ENCODE measurements at regions not wholly inside any gene's neighbourhood (a gene's known extent, or its start where the extent isn't known, plus 50 kb on each side); places are given as distances from the start of the nearest gene placed in this dataset.
"Not testable (repeated sequence)": the region's sequence is repeated elsewhere in the genome, so short reads cannot be mapped to it uniquely, and the experiment has no call there.

DNA sequence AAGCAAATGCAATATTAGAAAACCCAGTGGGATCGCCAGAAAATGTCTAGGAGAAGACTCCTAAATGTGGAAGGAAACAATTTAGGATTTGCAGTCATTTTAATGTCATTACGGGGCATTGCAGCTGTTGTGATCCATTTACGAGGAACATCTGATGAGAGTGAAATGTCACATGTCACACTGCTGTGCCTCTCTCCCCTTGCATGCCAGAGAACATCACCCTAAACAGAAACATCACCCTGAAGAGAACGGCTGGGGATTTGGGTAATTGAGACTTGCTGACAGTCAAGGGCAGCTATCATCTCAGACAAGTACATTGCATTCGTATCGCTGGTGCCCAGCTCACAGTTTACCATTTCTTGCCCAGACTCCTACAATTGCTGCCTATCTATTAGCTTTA is 785.7 kb upstream of the POM121L12 start:
- DNase-seq = no peak

- no peak for DNase-seq
These were observed 787.9 kb upstream of the POM121L12 start for GRCh38 chr7:52247518-52247917.

DNA sequence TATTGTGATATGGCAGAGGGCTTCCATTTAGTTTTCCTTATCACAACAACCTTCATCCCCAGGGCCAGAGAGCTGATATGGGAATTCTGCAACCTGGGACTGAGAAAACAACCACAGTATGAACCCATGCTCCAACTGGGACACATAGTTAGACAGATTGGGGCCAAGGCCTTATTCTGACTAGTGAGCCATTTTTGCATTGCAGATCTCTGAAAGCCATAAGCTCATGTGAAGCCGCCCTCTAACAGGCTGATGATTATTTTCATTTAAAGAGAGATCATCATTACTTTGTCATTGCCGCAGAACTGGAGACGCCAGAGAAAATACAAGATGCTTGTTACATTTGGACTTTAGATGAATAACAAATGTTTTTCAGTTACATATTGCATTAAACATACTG is 791.7 kb upstream of the POM121L12 start:
- DNase-seq = no peak

GRCh38 chr7:52233248-52233647 is 802.2 kb upstream of the POM121L12 start:
- no peak for DNase-seq

DNA sequence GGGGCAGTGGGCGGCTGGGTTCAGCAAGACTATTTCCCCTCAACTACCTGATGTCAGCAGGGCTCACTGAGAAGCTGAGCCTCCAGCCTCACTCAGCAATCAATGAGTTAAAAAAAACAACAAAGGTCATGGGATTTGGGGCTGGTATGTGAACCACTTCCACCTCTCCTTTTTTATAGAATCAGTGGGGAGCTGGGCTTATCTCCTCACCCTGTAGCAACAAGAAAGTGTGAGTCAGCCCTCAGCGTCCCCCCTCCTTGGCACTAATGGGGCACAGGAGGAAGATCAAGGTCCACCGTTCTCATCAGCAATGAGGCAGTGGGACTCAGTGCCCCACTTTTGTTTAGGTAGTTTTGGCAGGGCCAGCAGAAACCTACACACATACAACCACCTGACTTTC is 823.5 kb upstream of the POM121L12 start:
- DNase-seq = no peak

- no peak for DNase-seq
These were observed 825.8 kb upstream of the POM121L12 start for GRCh38 chr7:52209614-52210013.

- DNase-seq = no peak
These were observed 838.2 kb upstream of the POM121L12 start for GRCh38 chr7:52197221-52197620.

- no peak for DNase-seq
These were observed 839.8 kb upstream of the POM121L12 start for GRCh38 chr7:52195664-52196063.

DNA sequence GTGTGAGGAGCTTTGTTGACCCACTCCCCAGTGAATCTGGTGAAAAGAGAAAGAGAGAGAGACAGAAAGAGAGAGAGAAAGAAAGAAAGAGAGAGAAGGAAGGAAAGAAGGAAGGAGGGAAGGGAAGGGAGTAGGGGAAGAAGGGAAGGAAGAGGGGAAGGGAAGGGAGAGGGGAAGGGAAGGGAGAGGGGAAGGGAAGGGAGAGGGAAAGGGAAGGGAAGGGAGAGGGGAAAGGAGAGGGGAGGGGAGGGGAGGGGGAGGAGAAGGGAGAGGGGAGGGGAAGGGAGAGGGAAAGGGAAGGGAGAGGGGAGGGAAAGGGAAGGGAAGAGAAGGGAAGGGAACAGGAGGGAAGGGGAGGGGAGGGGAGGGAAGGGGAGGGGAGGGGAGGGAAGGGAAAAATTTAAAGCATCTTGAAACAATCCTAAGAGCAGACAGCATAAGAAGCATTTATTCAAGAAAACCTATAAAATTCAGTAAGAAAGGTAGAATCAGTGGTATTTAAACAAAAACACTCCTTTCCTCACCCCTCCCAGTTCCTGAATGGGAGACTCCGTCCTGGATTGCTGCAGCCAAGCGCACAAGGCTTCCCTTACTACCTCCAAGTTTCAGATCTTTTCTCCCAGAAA is 846.2 kb upstream of the POM121L12 start:
- DNase-seq = no peak

GRCh38 chr7:52184006-52184703 is 851.3 kb upstream of the POM121L12 start:
- DNase-seq = no peak

GRCh38 chr7:52179934-52180333 is 855.5 kb upstream of the POM121L12 start:
- no peak for DNase-seq

- DNase-seq = no peak
These were observed 851.5 kb upstream of the COBL start for GRCh38 chr7:52168085-52168484.

GRCh38 chr7:52163311-52163710 is 846.7 kb upstream of the COBL start:
- DNase-seq = no peak

GRCh38 chr7:52161483-52161882 is 844.9 kb upstream of the COBL start:
- no peak for DNase-seq

- not testable (repeated sequence) for DNase-seq
These were observed 842.8 kb upstream of the COBL start for GRCh38 chr7:52159421-52159820.

GRCh38 chr7:52154382-52154781 is 837.8 kb upstream of the COBL start:
- DNase-seq = no peak

DNA sequence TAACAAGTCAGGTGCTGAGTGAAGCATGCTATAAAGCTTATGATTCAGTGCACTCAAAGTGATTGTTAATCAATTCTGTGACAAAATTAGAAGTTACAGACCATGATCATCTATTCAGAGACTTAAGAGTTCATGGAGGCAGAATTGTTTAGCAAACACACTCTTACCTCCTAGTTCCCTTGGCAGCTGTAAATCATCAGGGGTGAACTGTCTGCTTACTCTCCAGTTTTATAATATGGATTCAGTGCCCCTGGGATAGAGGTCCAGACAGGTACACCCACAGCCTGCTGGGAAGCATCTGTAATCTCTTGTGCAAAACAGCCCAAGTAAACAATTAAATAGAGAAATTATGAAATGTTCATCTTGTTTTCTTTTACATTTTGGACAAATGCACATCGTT is 835.0 kb upstream of the COBL start:
- DNase-seq = no peak

- DNase-seq = no peak
These were observed 834.3 kb upstream of the COBL start for GRCh38 chr7:52150952-52151351.

DNA sequence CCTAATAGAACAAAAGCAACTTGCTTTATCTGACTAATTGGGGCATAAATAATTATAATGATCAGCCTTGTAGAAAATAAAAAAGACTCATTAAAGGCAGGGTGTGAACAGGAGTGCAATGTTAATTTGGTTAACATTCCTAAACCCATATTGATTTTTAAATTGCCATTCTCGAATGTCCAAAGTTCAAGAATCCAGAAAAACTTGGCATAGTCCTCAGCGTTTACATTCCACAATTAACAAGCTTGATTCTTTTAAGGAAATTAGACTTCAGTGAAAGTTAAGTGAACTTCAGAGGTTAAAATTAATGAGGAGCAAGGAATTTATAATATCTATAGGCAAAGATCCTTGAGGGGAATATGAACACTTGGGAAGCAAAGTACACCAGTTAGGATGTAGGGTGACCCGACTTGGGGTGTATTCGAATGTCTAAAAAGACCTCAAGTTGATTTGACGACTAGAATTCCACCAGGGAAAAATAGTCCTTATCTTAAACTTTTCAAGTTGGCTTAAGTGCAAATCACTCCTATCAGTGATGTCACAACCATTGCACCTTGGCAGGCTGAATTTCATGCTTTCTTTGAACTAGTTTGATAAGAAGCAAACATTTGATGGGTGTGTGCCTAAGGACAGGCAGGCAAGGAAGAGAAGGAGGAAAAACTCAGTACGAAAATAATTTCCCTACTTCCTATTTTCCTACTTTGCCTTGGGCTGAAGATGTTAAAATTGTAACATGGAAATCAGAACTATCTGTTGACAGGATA is 830.4 kb upstream of the COBL start:
- DNase-seq = no peak

DNA sequence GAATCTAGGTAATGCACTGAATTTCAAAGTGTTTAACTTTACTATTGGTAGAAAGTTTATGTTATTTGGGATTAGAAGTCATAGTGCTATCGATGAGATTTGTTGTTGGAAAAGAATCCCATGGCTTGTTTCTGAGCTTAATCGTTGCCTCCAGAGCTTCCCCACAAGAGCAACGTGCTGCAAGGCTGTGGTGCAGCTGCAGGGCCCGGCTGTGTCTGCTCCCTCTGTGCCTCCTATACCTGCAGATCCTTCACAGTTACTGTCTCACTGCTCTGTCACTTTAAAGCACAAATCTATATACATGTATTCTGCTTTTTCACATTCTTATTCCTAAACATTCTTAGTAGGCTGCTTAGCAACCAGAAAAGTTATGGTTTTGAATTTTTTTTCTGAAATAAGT is 826.6 kb upstream of the COBL start:
- DNase-seq = no peak

GRCh38 chr7:52140851-52141250 is 824.2 kb upstream of the COBL start:
- DNase-seq = no peak

- no peak for DNase-seq
These were observed 818.8 kb upstream of the COBL start for GRCh38 chr7:52135403-52135802.

DNA sequence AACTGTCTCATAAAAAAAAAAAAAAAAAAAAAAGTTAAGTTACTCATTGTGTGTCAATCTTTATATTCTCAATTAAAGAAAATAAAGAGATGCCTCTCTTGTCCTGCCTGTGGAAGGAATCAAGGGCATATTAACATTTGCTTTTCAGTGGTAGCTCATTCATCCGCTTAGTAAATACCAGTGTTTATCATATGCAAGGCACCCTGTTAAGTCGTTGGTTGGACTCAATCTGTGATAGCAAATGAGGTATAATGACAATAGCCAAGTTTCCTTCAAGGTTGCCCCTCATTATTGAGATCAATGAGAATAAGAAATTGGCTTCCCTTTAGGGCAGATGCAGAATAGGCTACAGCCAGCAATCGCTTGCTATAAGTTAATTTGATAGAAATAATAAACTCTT is 812.7 kb upstream of the COBL start:
- no peak for DNase-seq

GRCh38 chr7:52120912-52121311 is 804.3 kb upstream of the COBL start:
- no peak for DNase-seq
